ENCODE measurements at regions not wholly inside any gene's neighbourhood (a gene's known extent, or its start where the extent isn't known, plus 50 kb on each side); places are given as distances from the start of the nearest gene placed in this dataset.
"Not testable (repeated sequence)": the region's sequence is repeated elsewhere in the genome, so short reads cannot be mapped to it uniquely, and the experiment has no call there.

DNA sequence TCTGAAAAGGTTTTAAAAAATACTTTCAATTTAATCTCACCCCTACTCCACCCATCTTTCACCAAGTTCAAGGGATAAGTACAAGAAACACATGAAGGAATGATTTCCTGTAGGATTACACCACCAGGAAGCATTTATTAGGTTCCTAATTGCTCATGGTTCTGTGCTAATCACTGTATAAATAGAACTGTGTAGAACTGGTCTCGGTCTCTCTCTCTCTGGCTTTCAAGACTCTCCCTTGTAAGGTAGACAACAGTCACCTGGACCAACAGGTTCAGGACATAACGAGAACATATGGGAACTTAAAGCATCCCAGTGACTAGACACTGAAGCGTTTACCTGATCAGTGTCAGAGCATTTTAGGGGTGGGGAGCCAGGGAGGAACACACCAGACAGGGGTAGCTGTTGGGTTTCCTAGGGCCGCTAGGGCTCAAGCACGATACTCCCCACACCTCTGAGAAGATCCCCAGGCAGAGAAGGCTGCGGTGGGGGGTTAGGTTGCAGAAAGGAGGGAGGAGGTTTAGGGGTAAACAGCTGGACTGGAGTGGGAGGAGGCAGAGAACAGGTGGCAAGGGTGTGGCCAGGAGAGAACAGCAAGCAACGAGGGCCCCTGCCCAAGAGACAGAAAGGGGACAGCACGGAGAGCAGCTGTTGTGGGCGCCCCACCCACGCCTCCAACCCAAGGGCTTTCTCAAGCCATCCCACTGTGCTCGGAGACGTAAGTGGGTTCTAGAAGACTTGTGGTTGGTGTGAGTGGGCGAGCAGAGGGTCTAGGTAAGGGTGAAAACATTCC is 52.5 kb upstream of the USP6NL start:
- DNase-seq: peak in 1 of 2 experiments; percentile 37

DNA sequence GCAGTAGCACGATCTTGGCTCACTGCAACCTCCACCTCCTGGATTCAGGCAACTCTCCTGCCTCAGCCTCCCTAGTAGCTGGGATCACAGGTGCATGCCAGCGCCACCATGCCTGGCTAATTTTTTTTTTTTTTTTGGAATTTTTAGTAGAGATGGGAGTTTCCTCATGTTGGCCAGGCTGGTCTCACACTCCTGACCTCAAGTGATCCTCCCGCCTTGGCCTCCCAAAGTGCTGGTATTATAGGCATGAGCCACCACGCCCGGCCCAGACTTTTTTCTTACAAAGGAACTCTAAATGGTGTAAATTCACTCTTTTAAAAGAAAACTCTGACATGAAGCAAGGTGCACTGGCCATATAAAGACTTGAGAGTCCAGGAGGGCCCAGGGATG is 51.7 kb upstream of the USP6NL start:
- DNase-seq: not testable (repeated sequence)

DNA sequence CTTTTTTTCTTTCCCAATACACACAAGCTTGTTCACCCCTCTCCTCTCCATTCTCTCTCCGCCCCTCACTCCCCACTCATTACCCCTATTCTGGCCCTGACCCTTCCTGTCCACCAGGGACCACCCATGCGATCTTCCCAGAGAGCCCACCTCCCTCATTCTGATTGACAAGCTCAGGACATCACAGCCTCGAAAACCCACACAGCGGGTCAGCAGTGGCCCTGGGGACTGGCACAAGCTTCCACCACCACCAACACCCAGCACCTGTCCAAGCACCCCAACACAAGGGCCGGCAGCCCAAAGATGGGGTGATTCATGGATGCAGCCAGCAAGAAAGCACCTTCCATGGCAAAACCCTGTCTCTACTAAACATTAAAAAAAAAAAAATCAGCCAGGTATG is 50.0 kb upstream of the USP6NL start:
- DNase-seq: no peak

Data from NCI-H524 (cell line).